ENCODE measurements at regions not wholly inside any gene's neighbourhood (a gene's known extent, or its start where the extent isn't known, plus 50 kb on each side); places are given as distances from the start of the nearest gene placed in this dataset.
"Not testable (repeated sequence)": the region's sequence is repeated elsewhere in the genome, so short reads cannot be mapped to it uniquely, and the experiment has no call there.

GRCh38 chrX:25442499-25442898 is 426.7 kb upstream of the ARX start:
- DNase-seq, result no peak

- DNase-seq, result no peak
Observed at GRCh38 chrX:25433307-25433706, 417.5 kb upstream of the ARX start.

- no peak for DNase-seq
Observed at GRCh38 chrX:25432396-25432795, 416.6 kb upstream of the ARX start.

GRCh38 chrX:25427873-25428555 is 412.2 kb upstream of the ARX start:
- no peak for DNase-seq

GRCh38 chrX:25404163-25404562 is 388.4 kb upstream of the ARX start:
- DNase-seq, result not testable (repeated sequence)

GRCh38 chrX:25389266-25389665 is 373.5 kb upstream of the ARX start:
- DNase-seq, result no peak

GRCh38 chrX:25383196-25383595 is 367.4 kb upstream of the ARX start:
- no peak for DNase-seq

- DNase-seq, result no peak
Observed at GRCh38 chrX:25356456-25356855, 340.7 kb upstream of the ARX start.

GRCh38 chrX:25344161-25344936 is 328.6 kb upstream of the ARX start:
- DNase-seq, result no peak

- DNase-seq, result no peak
Observed at GRCh38 chrX:25343060-25343459, 327.3 kb upstream of the ARX start.

- DNase-seq, result no peak
Observed at GRCh38 chrX:25337841-25338240, 322.1 kb upstream of the ARX start.

GRCh38 chrX:25300994-25301393 is 285.2 kb upstream of the ARX start:
- DNase-seq, result no peak

GRCh38 chrX:25296850-25297249 is 281.1 kb upstream of the ARX start:
- DNase-seq, result no peak

- no peak for DNase-seq
Observed at GRCh38 chrX:25295466-25295865, 279.7 kb upstream of the ARX start.

- DNase-seq, result no peak
Observed at GRCh38 chrX:25290132-25290531, 274.4 kb upstream of the ARX start.

GRCh38 chrX:25288676-25289075 is 272.9 kb upstream of the ARX start:
- no peak for DNase-seq

- no peak for DNase-seq
Observed at GRCh38 chrX:25287521-25287920, 271.8 kb upstream of the ARX start.

GRCh38 chrX:25285598-25285997 is 269.8 kb upstream of the ARX start:
- no peak for DNase-seq

- no peak for DNase-seq
Observed at GRCh38 chrX:25279510-25279909, 263.7 kb upstream of the ARX start.

- no peak for DNase-seq
Observed at GRCh38 chrX:25278341-25278740, 262.6 kb upstream of the ARX start.

- no peak for DNase-seq
Observed at GRCh38 chrX:25277574-25277973, 261.8 kb upstream of the ARX start.

- no peak for DNase-seq
Observed at GRCh38 chrX:25275159-25275558, 259.4 kb upstream of the ARX start.

GRCh38 chrX:25241461-25241860 is 225.7 kb upstream of the ARX start:
- DNase-seq, result no peak

- no peak for DNase-seq
Observed at GRCh38 chrX:25226151-25226550, 210.4 kb upstream of the ARX start.

GRCh38 chrX:25219480-25219879 is 203.7 kb upstream of the ARX start:
- DNase-seq, result no peak

Measured in DMS79 treated with DMSO at 0.1 percent for 48 hours (cell line).